B cell (primary cell): ENCODE measurements at regions not wholly inside any gene's neighbourhood (a gene's known extent, or its start where the extent isn't known, plus 50 kb on each side); places are given as distances from the start of the nearest gene placed in this dataset.

ENCODE experiments used
- ATAC-seq: fragments of 200-7000 bp; cut with Tn5 transposase; one replicate; pipeline ENCODE4 v1.10.0; 2021; ENCODE audit warnings: low read depth, mild to moderate bottlenecking, moderate number of reproducible peaks, moderate library complexity
- CTCF ChIA-PET: fragments of 350-600 bp; sonication (Branson Sonifier 250); formaldehyde crosslinking; loops from one replicate; lab custom pipeline; 2021; ENCODE audit warnings: antibody characterized with exemption, inconsistent platforms; lab: Charles Lee
- POLR2A ChIA-PET: fragments of 350-600 bp; sonication (Branson Sonifier 250); formaldehyde crosslinking; loops from one replicate; lab custom pipeline; 2021; ENCODE audit warnings: antibody characterized with exemption; lab: Charles Lee
- DNase-seq: peaks from one replicate; pipeline ENCODE4 v3.0.0; 2013
- H2AFZ ChIP-seq: 2 replicates; pipeline ENCODE4 v1.6.1; 2012; ENCODE audit warnings: mild to moderate bottlenecking, low read depth, low read length; ENCODE audit not compliant: insufficient read depth, poor library complexity, severe bottlenecking
- H3K27ac ChIP-seq, 2 donors: 1 replicate in 1 of 2; 2 replicates in 1 of 2; pipeline ENCODE4 v1.5.1; 2012 to 2013; ENCODE audit warnings: low read length in 2 of 2, mild to moderate bottlenecking in 2 of 2, moderate library complexity in 1 of 2
- H3K27me3 ChIP-seq, 4 experiments: fragments of 200-600 bp in 1 of 4; sonication (generic) in 1 of 4; replicated peaks in 1 of 4; 1 replicate in 2 of 4; 2 replicates in 2 of 4; pipeline versions ENCODE4 v1.6.1 to v1.7.0; 2013 to 2016; ENCODE audit warnings: low read length in 3 of 4, mild to moderate bottlenecking in 2 of 4, mixed read lengths in 1 of 4, moderate library complexity in 1 of 4; ENCODE audit not compliant: insufficient read depth in 4 of 4, control insufficient read depth in 3 of 4; ENCODE audit errors: control extremely low read depth in 1 of 4
- H3K36me3 ChIP-seq, 2 experiments: replicated peaks in 1 of 2; 1 replicate in 1 of 2; 2 replicates in 1 of 2; pipeline versions ENCODE4 v1.6.1 to v1.7.1; 2013; ENCODE audit warnings: low read length in 1 of 2; ENCODE audit not compliant: insufficient read depth in 2 of 2, control insufficient read depth in 1 of 2; ENCODE audit errors: control extremely low read depth in 1 of 2, extremely low read depth in 1 of 2
- H3K4me1 ChIP-seq, 2 donors: fragments of 200-600 bp in 1 of 2; sonication (generic) in 1 of 2; 1 replicate in 1 of 2; 2 replicates in 1 of 2; pipeline versions ENCODE4 v1.5.1 to v1.6.1; 2013 to 2017; ENCODE audit warnings: low read length in 2 of 2; ENCODE audit not compliant: control insufficient read depth in 2 of 2, insufficient read depth in 2 of 2
- H3K4me2 ChIP-seq: replicated peaks from 2 replicates; pipeline ENCODE3; 2012; ENCODE audit warnings: mild to moderate bottlenecking, low read depth, low read length; ENCODE audit not compliant: poor library complexity, severe bottlenecking
- H3K4me3 ChIP-seq, 5 experiments: fragments of 200-600 bp in 1 of 5; sonication (generic) in 1 of 5; 1 replicate in 3 of 5; 2 replicates in 2 of 5; pipeline versions ENCODE4 v1.5.1 to v1.7.0; 2011 to 2016; ENCODE audit warnings: low read length in 4 of 5, mild to moderate bottlenecking in 4 of 5, low read depth in 2 of 5, control low read depth in 1 of 5, moderate library complexity in 1 of 5; ENCODE audit not compliant: insufficient read depth in 1 of 5; ENCODE audit errors: control extremely low read depth in 1 of 5, extremely low read depth in 1 of 5
- H3K79me2 ChIP-seq: fragments of 200-600 bp; sonication (generic); one replicate; pipeline ENCODE4 v1.6.0; 2016; ENCODE audit warnings: low read length; ENCODE audit not compliant: control insufficient read depth, insufficient read depth
- H3K9ac ChIP-seq: fragments of 200-600 bp; sonication (generic); 2 replicates; pipeline ENCODE4 v1.6.1; 2017; ENCODE audit warnings: mild to moderate bottlenecking, low read length, moderate library complexity
- H3K9me3 ChIP-seq, 3 donors: one replicate each; pipeline versions ENCODE4 v1.6.1 to v1.7.1; 2013; ENCODE audit warnings: low read length in 2 of 3; ENCODE audit not compliant: control insufficient read depth in 2 of 3, insufficient read depth in 1 of 3; ENCODE audit errors: control extremely low read depth in 1 of 3
- H4K20me1 ChIP-seq: 2 replicates; pipeline ENCODE4 v1.6.0; 2012; ENCODE audit warnings: mild to moderate bottlenecking, low read length; ENCODE audit not compliant: insufficient read depth, control insufficient read depth, poor library complexity, severe bottlenecking
- H3K27ac Mint-ChIP-seq: one replicate; pipeline ENCODE4 v1.8.0; 2021; ENCODE audit warnings: mixed read lengths
- H3K27me3 Mint-ChIP-seq: one replicate; pipeline ENCODE4 v1.8.0; 2021; ENCODE audit warnings: mixed read lengths
- H3K4me1 Mint-ChIP-seq: one replicate; pipeline ENCODE4 v1.8.0; 2021; ENCODE audit warnings: mixed read lengths
- H3K4me3 Mint-ChIP-seq: one replicate; pipeline ENCODE4 v1.8.0; 2021; ENCODE audit warnings: mixed read lengths
- H3K9me3 Mint-ChIP-seq: one replicate; pipeline ENCODE4 v1.8.0; 2022; ENCODE audit warnings: mixed read lengths; ENCODE audit not compliant: insufficient read depth
- CTCF ChIP-seq: fragments of 200-600 bp; IDR thresholded peaks from one replicate; pipeline ENCODE4 v1.8.0; 2022; ENCODE audit warnings: antibody characterized with exemption, mild to moderate bottlenecking
- EZH2 ChIP-seq: IDR thresholded peaks from 2 replicates; pipeline ENCODE4 v1.6.1; 2012; ENCODE audit warnings: borderline replicate concordance, low read depth, mild to moderate bottlenecking, moderate library complexity, low read length; ENCODE audit not compliant: insufficient read depth, poor library complexity, severe bottlenecking
- WGBS: methylation state at CpG from one replicate; pipeline ENCODE4 v1.1.5; 2013; ENCODE audit warnings: missing lambda C conversion rate; ENCODE audit not compliant: insufficient coverage; 5-methylcytosine and 5-hydroxymethylcytosine counted together
- intact Hi-C: fragments of 100-400 bp; cut with micrococcal nuclease; formaldehyde crosslinking; loops from one replicate; pipeline ENCODE4 v1.10.0; 2022

- H2AFZ ChIP-seq, result no peak overlapping the region
- no peak overlapping the region for H3K4me2 ChIP-seq
- H3K27ac ChIP-seq, result no peak overlapping the region
- Mint-ChIP-seq H3K27ac (no peak overlapping the region), H3K9me3 (no peaks in the 10 kb centered on the region), H3K27me3 (no peaks in the 10 kb centered on the region), H3K4me3 (no peak overlapping the region), H3K4me1 (no peaks in the 10 kb centered on the region)
- DNase-seq (no peak), ATAC-seq (no peak)
- CTCF ChIA-PET, result no interaction called here
- POLR2A ChIA-PET, result no interaction called here
- H3K4me3 ChIP-seq, result no peak overlapping the region
- no peaks in the 10 kb centered on the region for H4K20me1 ChIP-seq
- no peaks in the 10 kb centered on the region for H3K9me3 ChIP-seq
- WGBS, result 89% methylated on average over 3 of the region's 4 CpGs
- TF ChIP-seq EZH2, result no peak
- no peak for TF ChIP-seq CTCF
- no peaks in the 10 kb centered on the region for H3K4me1 ChIP-seq
- no peak overlapping the region for H3K9ac ChIP-seq
- no peaks in the 10 kb centered on the region for H3K79me2 ChIP-seq
- no peaks in the 10 kb centered on the region for H3K36me3 ChIP-seq
- no peaks in the 10 kb centered on the region for H3K27me3 ChIP-seq
- intact Hi-C loops, result no loop called here
Observed at GRCh38 chr3:117563063-117563462, 853.5 kb downstream of the TUSC7 start.

GRCh38 chr3:117565777-117566176 is 856.2 kb downstream of the TUSC7 start:
- H3K27me3 ChIP-seq, result no peaks in the 10 kb centered on the region
- H3K9me3 ChIP-seq, result no peaks in the 10 kb centered on the region
- DNase-seq (no peak), ATAC-seq (no peak)
- ChIA-PET CTCF (no interaction called here), POLR2A (no interaction called here)
- intact Hi-C loops, result no loop called here
- Mint-ChIP-seq H3K27me3 (no peaks in the 10 kb centered on the region), H3K27ac (no peak overlapping the region), H3K4me1 (no peaks in the 10 kb centered on the region), H3K4me3 (no peak overlapping the region), H3K9me3 (no peaks in the 10 kb centered on the region)
- H3K9ac ChIP-seq, result no peak overlapping the region
- H4K20me1 ChIP-seq, result no peaks in the 10 kb centered on the region
- no peaks in the 10 kb centered on the region for H3K4me1 ChIP-seq
- H3K36me3 ChIP-seq, result no peaks in the 10 kb centered on the region
- no peak overlapping the region for H2AFZ ChIP-seq
- no peak overlapping the region for H3K27ac ChIP-seq
- TF ChIP-seq EZH2 (no peak), CTCF (no peak)
- no peak overlapping the region for H3K4me2 ChIP-seq
- no peaks in the 10 kb centered on the region for H3K79me2 ChIP-seq
- H3K4me3 ChIP-seq, result no peak overlapping the region
